ENCODE measurements at regions not wholly inside any gene's neighbourhood (a gene's known extent, or its start where the extent isn't known, plus 50 kb on each side); places are given as distances from the start of the nearest gene placed in this dataset.
"Not testable (repeated sequence)": the region's sequence is repeated elsewhere in the genome, so short reads cannot be mapped to it uniquely, and the experiment has no call there.

DNA sequence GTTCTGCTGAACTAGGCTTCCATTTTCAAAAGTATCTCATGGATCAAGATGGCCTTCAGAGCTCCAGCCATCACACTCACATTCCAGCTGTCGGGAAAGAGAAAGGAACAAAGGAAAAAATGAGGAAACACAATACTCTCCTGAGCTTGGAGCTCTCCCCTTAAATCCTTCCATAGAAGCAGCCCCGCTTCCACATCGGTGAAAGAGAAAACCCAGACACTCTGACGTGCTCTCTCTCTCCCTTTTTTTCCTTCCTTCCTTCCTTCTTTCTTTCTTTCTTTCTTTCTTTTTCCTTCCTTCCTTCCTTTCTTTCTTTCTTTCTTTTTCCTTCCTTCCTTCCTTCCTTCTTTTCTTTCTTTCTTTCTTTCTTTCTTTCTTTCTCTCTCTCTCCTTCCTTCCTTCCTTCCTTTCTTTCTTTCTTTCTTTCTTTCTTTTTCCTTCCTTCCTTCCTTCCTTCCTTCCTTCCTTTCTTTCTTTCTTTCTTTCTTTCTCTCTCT is 115.3 kb downstream of the TFAP2C start:
- not testable (repeated sequence) for H3K9me3 Mint-ChIP-seq; H3K36me3 Mint-ChIP-seq (ENCODE audit: insufficient read depth); H3K4me1 Mint-ChIP-seq (ENCODE audit: low read depth); ATAC-seq; H3K4me3 Mint-ChIP-seq; DNase-seq
- H3K27me3 Mint-ChIP-seq (ENCODE audit: low read depth): peaks cover 11% of the 10 kb centered on the region

GRCh38 chr20:56748476-56749377 is 119.6 kb downstream of the TFAP2C start:
- Mint-ChIP-seq H3K36me3 (ENCODE audit: insufficient read depth) (no peaks in the 10 kb centered on the region), H3K27me3 (ENCODE audit: low read depth) (peaks cover 25% of the 10 kb centered on the region), H3K4me1 (ENCODE audit: low read depth) (no peaks in the 10 kb centered on the region), H3K4me3 (no peak overlapping the region), H3K9me3 (no peaks in the 10 kb centered on the region)
- DNase-seq: no peak
- no peak for ATAC-seq

- Mint-ChIP-seq H3K36me3 (ENCODE audit: insufficient read depth) (no peaks in the 10 kb centered on the region), H3K9me3 (no peaks in the 10 kb centered on the region), H3K27me3 (ENCODE audit: low read depth) (peaks cover 25% of the 10 kb centered on the region), H3K4me1 (ENCODE audit: low read depth) (no peaks in the 10 kb centered on the region), H3K4me3 (no peak overlapping the region)
- no peak for ATAC-seq
- no peak for DNase-seq
Measured at GRCh38 chr20:56750430-56750829, 121.3 kb downstream of the TFAP2C start.

DNA sequence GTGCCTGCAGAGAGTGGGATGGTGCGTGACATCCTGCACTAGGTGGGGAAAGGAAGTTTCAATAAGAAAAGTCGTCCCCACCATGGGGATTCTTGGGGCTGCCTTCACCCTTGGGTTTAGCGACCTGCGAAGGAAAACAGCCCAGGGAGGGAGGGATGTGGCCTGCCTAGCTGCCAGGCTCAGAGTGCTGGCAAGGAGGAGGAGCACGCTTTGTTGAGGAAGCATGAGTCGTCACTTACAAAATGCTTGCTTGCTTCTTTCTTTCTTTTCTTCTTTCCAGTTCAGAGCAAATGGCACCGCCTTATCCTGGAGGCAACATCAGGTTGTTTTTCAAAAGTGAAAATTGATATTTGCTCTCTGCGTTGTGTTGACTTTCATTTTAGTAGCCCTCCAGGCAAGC is 123.2 kb downstream of the TFAP2C start:
- H3K9me3 Mint-ChIP-seq: no peaks in the 10 kb centered on the region
- DNase-seq (no peak), ATAC-seq (no peak)
- no peaks in the 10 kb centered on the region for H3K4me1 Mint-ChIP-seq (ENCODE audit: low read depth)
- no peak overlapping the region for H3K4me3 Mint-ChIP-seq
- H3K27me3 Mint-ChIP-seq (ENCODE audit: low read depth): peaks cover 25% of the 10 kb centered on the region
- no peaks in the 10 kb centered on the region for H3K36me3 Mint-ChIP-seq (ENCODE audit: insufficient read depth)

- H3K27me3 Mint-ChIP-seq (ENCODE audit: low read depth): peaks cover 14% of the 10 kb centered on the region
- DNase-seq (no peak), ATAC-seq (no peak)
- H3K9me3 Mint-ChIP-seq: no peaks in the 10 kb centered on the region
- no peak overlapping the region for H3K4me3 Mint-ChIP-seq
- no peaks in the 10 kb centered on the region for H3K36me3 Mint-ChIP-seq (ENCODE audit: insufficient read depth)
- H3K4me1 Mint-ChIP-seq (ENCODE audit: low read depth): no peaks in the 10 kb centered on the region
Measured at GRCh38 chr20:56755201-56755600, 126.1 kb downstream of the TFAP2C start.

DNA sequence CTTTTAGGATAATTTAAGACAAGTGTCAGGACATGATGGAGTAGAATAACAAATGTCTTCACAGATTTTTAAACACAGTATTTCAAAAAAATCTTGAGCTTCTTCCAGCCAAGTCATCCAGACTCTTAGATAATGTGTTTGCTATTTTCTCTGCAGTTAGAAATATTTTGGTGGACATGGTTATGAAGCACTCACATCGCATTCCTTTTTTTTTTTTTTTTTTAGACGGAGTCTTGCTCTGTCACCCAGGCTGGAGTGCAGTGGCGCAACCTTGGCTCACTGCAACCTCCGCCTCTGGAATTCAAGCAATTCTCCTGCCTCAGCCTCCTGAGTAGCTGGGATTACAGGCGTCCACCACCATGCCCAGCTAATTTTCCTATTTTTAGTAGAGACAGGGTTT is 127.6 kb downstream of the TFAP2C start:
- H3K9me3 Mint-ChIP-seq; H3K27me3 Mint-ChIP-seq (ENCODE audit: low read depth); H3K4me3 Mint-ChIP-seq; H3K36me3 Mint-ChIP-seq (ENCODE audit: insufficient read depth); ATAC-seq; DNase-seq; H3K4me1 Mint-ChIP-seq (ENCODE audit: low read depth): not testable (repeated sequence)

GRCh38 chr20:56758706-56759105 is 129.6 kb downstream of the TFAP2C start:
- H3K27me3 Mint-ChIP-seq (ENCODE audit: low read depth): no peaks in the 10 kb centered on the region
- H3K4me1 Mint-ChIP-seq (ENCODE audit: low read depth): no peaks in the 10 kb centered on the region
- no peak overlapping the region for H3K4me3 Mint-ChIP-seq
- H3K36me3 Mint-ChIP-seq (ENCODE audit: insufficient read depth): no peaks in the 10 kb centered on the region
- DNase-seq: no peak
- H3K9me3 Mint-ChIP-seq: no peaks in the 10 kb centered on the region
- no peak for ATAC-seq

DNA sequence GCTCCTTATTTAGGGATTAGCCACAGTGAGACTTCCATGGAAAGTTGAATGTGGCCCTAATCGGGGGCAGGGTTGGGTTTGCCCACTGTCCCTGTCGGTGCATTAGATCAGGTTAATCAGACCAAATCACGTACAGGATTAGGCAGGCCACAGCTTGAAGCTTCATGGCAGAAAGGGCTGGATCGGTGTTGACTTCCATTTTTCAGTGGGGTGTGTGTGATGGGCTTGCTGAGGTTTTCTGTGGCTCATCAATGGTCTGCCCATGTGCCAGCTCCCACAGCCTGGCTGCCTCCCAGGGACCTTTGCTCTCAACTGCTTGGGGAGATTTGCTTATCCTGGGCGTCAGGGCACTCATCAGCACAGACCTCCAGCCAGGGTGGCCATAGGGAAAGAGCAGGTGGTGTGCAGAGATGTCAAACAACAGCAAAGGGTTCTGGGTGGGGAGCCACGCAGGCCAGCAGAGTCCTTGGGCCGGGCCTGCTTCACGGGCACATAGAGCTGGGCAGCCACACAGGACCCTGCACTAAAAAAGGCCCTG is 130.7 kb downstream of the TFAP2C start:
- ATAC-seq: no peak
- Mint-ChIP-seq H3K4me1 (ENCODE audit: low read depth) (no peaks in the 10 kb centered on the region), H3K27me3 (ENCODE audit: low read depth) (no peaks in the 10 kb centered on the region), H3K36me3 (ENCODE audit: insufficient read depth) (no peaks in the 10 kb centered on the region), H3K9me3 (no peaks in the 10 kb centered on the region), H3K4me3 (no peak overlapping the region)
- no peak for DNase-seq

DNA sequence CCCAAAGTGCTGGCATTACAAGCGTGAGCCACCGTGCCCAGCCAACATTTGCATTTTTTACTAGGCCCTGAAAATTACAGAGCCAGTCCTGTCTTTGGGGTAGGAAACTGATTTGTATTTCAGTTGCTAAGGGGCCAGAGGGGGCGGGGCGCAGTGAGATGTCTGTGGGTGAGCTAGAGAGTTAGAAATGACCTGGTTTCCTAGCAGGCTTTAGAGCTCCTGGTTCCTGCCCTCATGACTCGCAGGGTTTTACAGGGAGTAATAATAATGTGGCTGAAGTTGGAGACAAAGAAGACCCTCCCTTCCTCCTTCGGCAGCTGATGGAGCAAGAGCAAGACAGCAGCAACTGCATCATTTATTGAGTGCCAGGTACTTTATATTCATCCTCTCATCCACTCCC is 131.5 kb downstream of the TFAP2C start:
- no peak for DNase-seq
- H3K4me1 Mint-ChIP-seq (ENCODE audit: low read depth): no peaks in the 10 kb centered on the region
- no peak overlapping the region for H3K4me3 Mint-ChIP-seq
- no peaks in the 10 kb centered on the region for H3K36me3 Mint-ChIP-seq (ENCODE audit: insufficient read depth)
- no peaks in the 10 kb centered on the region for H3K27me3 Mint-ChIP-seq (ENCODE audit: low read depth)
- no peak for ATAC-seq
- no peaks in the 10 kb centered on the region for H3K9me3 Mint-ChIP-seq

GRCh38 chr20:56761393-56761792 is 132.3 kb downstream of the TFAP2C start:
- no peaks in the 10 kb centered on the region for H3K27me3 Mint-ChIP-seq (ENCODE audit: low read depth)
- H3K36me3 Mint-ChIP-seq (ENCODE audit: insufficient read depth): no peaks in the 10 kb centered on the region
- H3K4me3 Mint-ChIP-seq: no peak overlapping the region
- ATAC-seq (no peak), DNase-seq (no peak)
- H3K9me3 Mint-ChIP-seq: no peaks in the 10 kb centered on the region
- H3K4me1 Mint-ChIP-seq (ENCODE audit: low read depth): no peaks in the 10 kb centered on the region

DNA sequence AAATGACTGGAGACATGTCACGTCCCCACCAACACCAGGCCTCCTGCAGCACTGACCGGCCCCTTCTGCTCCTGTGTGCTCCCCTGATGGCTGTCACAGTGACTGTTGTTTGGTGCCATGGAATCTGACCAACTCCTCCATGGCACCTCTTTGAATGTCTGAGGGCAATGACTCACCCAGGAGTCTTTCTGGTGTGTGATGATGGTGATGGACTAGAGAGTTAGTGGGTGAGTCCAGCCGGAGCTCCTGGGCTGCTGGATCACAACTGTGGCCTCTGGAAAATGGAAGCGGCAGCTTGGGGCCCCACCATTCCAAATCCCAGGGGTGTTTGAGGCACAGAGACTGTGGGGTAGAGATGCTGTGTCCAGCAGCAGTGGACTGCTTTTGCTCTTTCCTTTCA is 133.3 kb downstream of the TFAP2C start:
- DNase-seq: no peak
- no peak for ATAC-seq

GRCh38 chr20:56762829-56763228 is 133.7 kb downstream of the TFAP2C start:
- DNase-seq (no peak), ATAC-seq (no peak)
- no peaks in the 10 kb centered on the region for H3K27me3 Mint-ChIP-seq (ENCODE audit: low read depth)
- no peaks in the 10 kb centered on the region for H3K36me3 Mint-ChIP-seq (ENCODE audit: insufficient read depth)
- no peak overlapping the region for H3K4me3 Mint-ChIP-seq
- H3K9me3 Mint-ChIP-seq: no peaks in the 10 kb centered on the region
- H3K4me1 Mint-ChIP-seq (ENCODE audit: low read depth): no peaks in the 10 kb centered on the region

More for the DNA sequence above, 133.3 kb downstream of the TFAP2C start:
- Mint-ChIP-seq H3K4me1 (ENCODE audit: low read depth) (no peaks in the 10 kb centered on the region), H3K36me3 (ENCODE audit: insufficient read depth) (no peaks in the 10 kb centered on the region), H3K27me3 (ENCODE audit: low read depth) (no peaks in the 10 kb centered on the region), H3K9me3 (no peaks in the 10 kb centered on the region), H3K4me3 (no peak overlapping the region)

- Mint-ChIP-seq H3K9me3 (peaks cover 3% of the 10 kb centered on the region), H3K27me3 (ENCODE audit: low read depth) (no peaks in the 10 kb centered on the region), H3K36me3 (ENCODE audit: insufficient read depth) (no peaks in the 10 kb centered on the region), H3K4me1 (ENCODE audit: low read depth) (no peaks in the 10 kb centered on the region), H3K4me3 (no peak overlapping the region)
- DNase-seq (no peak), ATAC-seq (no peak)
Measured at GRCh38 chr20:56764671-56765070, 135.6 kb downstream of the TFAP2C start.

DNA sequence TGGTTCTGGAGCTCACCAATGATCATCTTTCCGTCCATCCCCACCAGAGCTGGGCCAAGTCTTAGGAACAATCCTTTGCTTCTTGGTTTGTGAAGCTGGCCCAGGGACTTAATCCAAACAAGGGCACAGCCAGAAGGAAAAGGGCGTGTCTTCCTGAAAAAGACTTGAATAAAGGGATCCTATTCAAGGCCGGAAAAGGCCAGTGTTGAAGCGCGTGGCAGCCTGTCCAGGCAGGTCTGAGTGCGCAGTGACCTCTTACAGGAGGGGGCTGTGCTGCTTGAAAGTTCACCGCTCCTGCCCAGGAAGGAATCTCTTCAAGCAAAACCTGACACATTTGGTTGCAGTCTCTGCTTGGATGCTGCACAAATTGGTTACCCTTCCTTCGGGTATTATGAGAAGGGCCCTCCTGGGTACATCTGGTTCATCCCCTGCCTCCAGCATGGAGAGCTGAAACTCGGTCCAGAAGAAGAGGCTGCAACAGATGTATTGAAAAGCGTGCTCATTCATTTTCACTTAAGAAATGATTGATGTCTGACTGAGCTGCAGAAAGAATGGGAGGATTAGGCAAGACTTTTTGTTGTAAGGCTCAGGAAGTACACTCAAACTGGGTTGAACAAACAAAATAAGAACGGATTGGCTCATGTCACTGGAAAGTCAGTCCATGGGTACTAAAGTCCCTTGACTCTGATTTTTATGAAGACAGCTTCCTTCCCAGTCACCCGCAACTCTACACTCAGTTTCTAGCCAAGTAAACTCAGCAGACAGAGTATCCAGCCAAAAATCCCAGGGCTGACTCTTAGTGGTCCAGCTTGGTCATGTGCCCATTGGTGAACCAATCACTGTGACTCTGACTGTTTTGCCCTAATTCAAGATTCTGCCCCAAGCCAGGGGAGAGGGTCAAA is 136.3 kb downstream of the TFAP2C start:
- Mint-ChIP-seq H3K4me3 (no peak overlapping the region), H3K4me1 (ENCODE audit: low read depth) (no peaks in the 10 kb centered on the region), H3K27me3 (ENCODE audit: low read depth) (no peaks in the 10 kb centered on the region), H3K9me3 (peaks cover 3% of the 10 kb centered on the region), H3K36me3 (ENCODE audit: insufficient read depth) (no peaks in the 10 kb centered on the region)
- DNase-seq (no peak), ATAC-seq (no peak)
